ENCODE measurements at regions not wholly inside any gene's neighbourhood (a gene's known extent, or its start where the extent isn't known, plus 50 kb on each side); places are given as distances from the start of the nearest gene placed in this dataset.

DNA sequence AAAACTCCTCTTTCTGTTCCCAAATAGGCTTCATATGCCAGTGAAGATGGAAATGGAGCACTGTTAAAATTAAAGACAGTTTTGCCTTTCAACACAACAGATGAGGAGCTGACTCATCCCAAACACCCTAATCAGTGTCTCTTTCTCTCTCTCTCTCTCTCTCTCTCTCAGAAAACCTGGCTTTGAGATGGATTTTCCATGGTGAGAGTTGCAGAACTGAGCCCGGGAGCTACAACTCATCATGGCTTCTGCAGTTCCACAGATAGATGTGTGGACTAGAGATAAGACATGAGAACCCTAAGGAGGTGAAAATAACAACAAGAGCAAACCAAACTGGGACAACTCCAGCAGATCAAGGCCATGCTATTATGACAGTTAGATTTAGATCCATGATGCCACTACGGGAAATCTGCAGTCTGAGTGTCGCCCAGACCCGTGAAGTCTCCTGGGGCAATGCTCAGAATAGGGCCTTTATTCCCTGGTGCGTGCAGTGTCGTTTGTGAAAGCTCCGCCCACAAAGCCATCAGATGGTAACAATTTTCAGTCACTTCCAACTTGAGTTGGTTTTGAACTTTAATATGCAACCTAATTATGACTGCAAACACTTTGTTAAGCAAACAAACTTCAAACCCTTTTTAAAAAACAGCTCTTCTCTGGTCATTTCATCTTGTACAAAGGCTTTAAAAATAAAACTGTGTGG is 338.2 kb upstream of the PREP start:
- Mint-ChIP-seq H3K4me3 (no peak overlapping the region), H3K36me3 (no peaks in the 10 kb centered on the region), H3K27me3 (ENCODE audit: low read depth in 2 of 2) (peaks cover 13 to 23% of the 10 kb centered on the region in 2 donors), H3K9me3 (no peaks in the 10 kb centered on the region), H3K27ac (no peak overlapping the region), H3K4me1 (no peaks in the 10 kb centered on the region)
- DNase-seq (no peak), ATAC-seq (no peak)
- H3K36me3 ChIP-seq (ENCODE audit: control insufficient read depth, insufficient read depth, low read length): no peaks in the 10 kb centered on the region
- H3K4me1 ChIP-seq (ENCODE audit: control insufficient read depth, insufficient read depth, low read length): no peaks in the 10 kb centered on the region
- TF ChIP-seq, protein P1, sequence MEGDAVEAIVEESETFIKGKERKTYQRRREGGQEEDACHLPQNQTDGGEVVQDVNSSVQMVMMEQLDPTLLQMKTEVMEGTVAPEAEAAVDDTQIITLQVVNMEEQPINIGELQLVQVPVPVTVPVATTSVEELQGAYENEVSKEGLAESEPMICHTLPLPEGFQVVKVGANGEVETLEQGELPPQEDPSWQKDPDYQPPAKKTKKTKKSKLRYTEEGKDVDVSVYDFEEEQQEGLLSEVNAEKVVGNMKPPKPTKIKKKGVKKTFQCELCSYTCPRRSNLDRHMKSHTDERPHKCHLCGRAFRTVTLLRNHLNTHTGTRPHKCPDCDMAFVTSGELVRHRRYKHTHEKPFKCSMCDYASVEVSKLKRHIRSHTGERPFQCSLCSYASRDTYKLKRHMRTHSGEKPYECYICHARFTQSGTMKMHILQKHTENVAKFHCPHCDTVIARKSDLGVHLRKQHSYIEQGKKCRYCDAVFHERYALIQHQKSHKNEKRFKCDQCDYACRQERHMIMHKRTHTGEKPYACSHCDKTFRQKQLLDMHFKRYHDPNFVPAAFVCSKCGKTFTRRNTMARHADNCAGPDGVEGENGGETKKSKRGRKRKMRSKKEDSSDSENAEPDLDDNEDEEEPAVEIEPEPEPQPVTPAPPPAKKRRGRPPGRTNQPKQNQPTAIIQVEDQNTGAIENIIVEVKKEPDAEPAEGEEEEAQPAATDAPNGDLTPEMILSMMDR (IDR thresholded peaks at IDR 0.05): no peak
- intact Hi-C loops (cut with micrococcal nuclease): no loop called here
- H3K9me3 ChIP-seq (ENCODE audit: control insufficient read depth, insufficient read depth, low read length): no peaks in the 10 kb centered on the region
- H3K27ac ChIP-seq (ENCODE audit: low read length): no peak overlapping the region
- H3K27me3 ChIP-seq (ENCODE audit: control insufficient read depth, insufficient read depth, low read length): no peaks in the 10 kb centered on the region
- H3K4me3 ChIP-seq (ENCODE audit: low read length): no peak overlapping the region
- WGBS (ENCODE audit: insufficient coverage): 77% methylated on average over 7 of the region's 7 CpGs

DNA sequence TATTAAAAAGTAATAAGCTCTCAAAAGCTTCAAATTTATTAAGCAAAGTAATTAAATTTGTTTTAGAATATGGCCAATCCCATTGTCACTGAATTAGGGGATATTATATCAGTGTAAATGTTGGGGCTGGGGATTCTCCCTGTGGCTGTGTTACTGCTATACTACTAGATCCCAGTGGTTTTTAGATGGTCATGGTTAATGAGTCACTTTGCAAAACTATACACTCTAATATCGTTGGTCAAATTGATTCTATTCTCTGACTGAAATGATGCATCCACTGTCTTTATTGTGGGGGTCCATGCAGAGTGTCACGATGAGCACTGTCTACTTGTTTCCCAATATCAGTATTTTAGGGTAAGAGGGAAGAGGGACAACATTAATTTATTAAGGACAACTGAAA is 336.9 kb upstream of the PREP start:
- intact Hi-C loops (cut with micrococcal nuclease): loop anchor here (10.0 kb wide), 1 partner anchor 285 kb away; no protein-coding TSS in a partner anchor
- no peaks in the 10 kb centered on the region for H3K36me3 Mint-ChIP-seq
- WGBS (ENCODE audit: insufficient coverage): 75% methylated on average over 1 of the region's 2 CpGs
- peaks cover 7 to 17% of the 10 kb centered on the region in 2 donors for H3K27me3 Mint-ChIP-seq (ENCODE audit: low read depth in 2 of 2)
- Histone ChIP-seq H3K36me3 (ENCODE audit: control insufficient read depth, insufficient read depth, low read length) (no peaks in the 10 kb centered on the region), H3K4me1 (ENCODE audit: control insufficient read depth, insufficient read depth, low read length) (no peaks in the 10 kb centered on the region), H3K27ac (ENCODE audit: low read length) (no peak overlapping the region), H3K27me3 (ENCODE audit: control insufficient read depth, insufficient read depth, low read length) (no peaks in the 10 kb centered on the region), H3K4me3 (ENCODE audit: low read length) (no peak overlapping the region), H3K9me3 (ENCODE audit: control insufficient read depth, insufficient read depth, low read length) (no peaks in the 10 kb centered on the region)
- TF ChIP-seq, protein P1 (IDR thresholded peaks at IDR 0.05): no peak
- H3K4me3 Mint-ChIP-seq: no peak overlapping the region
- no peaks in the 10 kb centered on the region for H3K9me3 Mint-ChIP-seq
- H3K27ac Mint-ChIP-seq: no peak overlapping the region
- DNase-seq (no peak), ATAC-seq (no peak)
- no peaks in the 10 kb centered on the region for H3K4me1 Mint-ChIP-seq

DNA sequence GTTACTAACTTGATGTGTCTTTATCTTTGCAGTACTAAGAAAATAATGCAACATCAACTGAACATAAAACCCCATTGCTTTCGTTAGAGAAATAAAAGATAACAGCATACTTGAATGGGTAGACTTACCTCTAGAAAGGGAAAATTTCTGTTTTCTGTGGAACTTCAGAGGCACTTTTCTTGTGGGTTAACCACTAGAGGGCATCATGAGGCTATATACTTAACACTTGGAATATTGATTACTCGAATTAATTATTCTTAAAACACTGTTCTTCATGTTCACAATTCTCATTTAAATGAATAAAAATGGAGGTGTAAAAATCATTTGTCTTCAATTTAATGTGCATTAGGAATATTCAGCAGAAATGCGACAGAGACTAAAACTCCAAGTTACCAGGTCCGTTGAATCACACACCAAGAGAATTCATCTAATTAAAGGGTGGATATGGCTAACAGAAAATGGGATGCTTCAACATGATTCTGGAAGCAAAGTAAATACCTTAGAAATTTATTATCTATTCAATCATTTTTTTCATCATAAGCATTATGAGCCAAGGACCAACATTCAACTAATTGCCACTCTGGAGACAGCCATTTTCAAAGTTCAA is 330.8 kb upstream of the PREP start:
- intact Hi-C loops (cut with micrococcal nuclease): loop anchor here (1.0 to 10.0 kb wide), 4 partner anchors 249 to 567 kb away; no protein-coding TSS in a partner anchor
- TF ChIP-seq, protein P1 (IDR thresholded peaks at IDR 0.05): peak; percentile 68
- no peaks in the 10 kb centered on the region for H3K27me3 Mint-ChIP-seq (ENCODE audit: low read depth in 2 of 2)
- DNase-seq (peak in 1 of 2 donors; percentile 71), ATAC-seq (no peak)
- H3K4me3 Mint-ChIP-seq: no peak overlapping the region
- no peaks in the 10 kb centered on the region for H3K4me1 Mint-ChIP-seq
- H3K27me3 ChIP-seq (ENCODE audit: control insufficient read depth, insufficient read depth, low read length): no peaks in the 10 kb centered on the region
- no peak overlapping the region for H3K27ac ChIP-seq (ENCODE audit: low read length)
- no peaks in the 10 kb centered on the region for H3K36me3 ChIP-seq (ENCODE audit: control insufficient read depth, insufficient read depth, low read length)
- H3K4me3 ChIP-seq (ENCODE audit: low read length): no peak overlapping the region
- WGBS (ENCODE audit: insufficient coverage): 56% methylated on average over 2 of the region's 4 CpGs
- no peak overlapping the region for H3K27ac Mint-ChIP-seq
- H3K36me3 Mint-ChIP-seq: no peaks in the 10 kb centered on the region
- H3K4me1 ChIP-seq (ENCODE audit: control insufficient read depth, insufficient read depth, low read length): no peaks in the 10 kb centered on the region
- no peaks in the 10 kb centered on the region for H3K9me3 ChIP-seq (ENCODE audit: control insufficient read depth, insufficient read depth, low read length)
- H3K9me3 Mint-ChIP-seq: no peaks in the 10 kb centered on the region

All from natural killer cell (primary cell).